Endodermal cell (in vitro differentiated cells): ENCODE measurements at regions not wholly inside any gene's neighbourhood (a gene's known extent, or its start where the extent isn't known, plus 50 kb on each side); places are given as distances from the start of the nearest gene placed in this dataset.
"Not testable (repeated sequence)": the region's sequence is repeated elsewhere in the genome, so short reads cannot be mapped to it uniquely, and the experiment has no call there.

ENCODE experiments used
- DNase-seq: peaks from one replicate; pipeline ENCODE4 v3.0.0-alpha.2; 2017
- H3K27ac ChIP-seq: 2 replicates; pipeline ENCODE4 v1.5.1; 2013; ENCODE audit warnings: mild to moderate bottlenecking, low read depth, low read length, moderate library complexity
- H3K27me3 ChIP-seq: 2 replicates; pipeline ENCODE4 v1.6.1; 2013; ENCODE audit warnings: mild to moderate bottlenecking, low read length, moderate library complexity; ENCODE audit not compliant: insufficient read depth, control insufficient read depth, poor library complexity, severe bottlenecking
- H3K36me3 ChIP-seq: 2 replicates; pipeline ENCODE4 v1.7.0; 2013; ENCODE audit warnings: mild to moderate bottlenecking, low read length, moderate library complexity; ENCODE audit not compliant: control insufficient read depth, insufficient read depth
- H3K4me1 ChIP-seq: one replicate; pipeline ENCODE4 v1.7.0; 2013; ENCODE audit warnings: low read length; ENCODE audit not compliant: control insufficient read depth, insufficient read depth
- H3K4me3 ChIP-seq: 2 replicates; pipeline ENCODE4 v1.5.1; 2013; ENCODE audit warnings: mild to moderate bottlenecking, low read length, moderate library complexity
- H3K9ac ChIP-seq: 2 replicates; pipeline ENCODE4 v1.6.1; 2013; ENCODE audit warnings: mild to moderate bottlenecking, low read length, moderate library complexity; ENCODE audit not compliant: poor library complexity, severe bottlenecking; ENCODE audit errors: extremely low read depth
- H3K9me3 ChIP-seq: 2 replicates; pipeline ENCODE4 v1.6.1; 2013; ENCODE audit warnings: mild to moderate bottlenecking, low read length, moderate library complexity; ENCODE audit not compliant: control insufficient read depth
- H3K27ac Mint-ChIP-seq: 2 replicates; pipeline ENCODE4 v1.8.0; 2020; ENCODE audit warnings: mixed read lengths
- H3K27me3 Mint-ChIP-seq: 2 replicates; pipeline ENCODE4 v1.8.0; 2021; ENCODE audit warnings: mild to moderate bottlenecking, mixed read lengths; ENCODE audit not compliant: insufficient read depth
- H3K36me3 Mint-ChIP-seq: 2 replicates; pipeline ENCODE4 v1.8.0; 2020; ENCODE audit warnings: low read depth, mixed read lengths
- H3K4me1 Mint-ChIP-seq: 2 replicates; pipeline ENCODE4 v1.8.0; 2020; ENCODE audit warnings: mixed read lengths
- H3K4me3 Mint-ChIP-seq: 2 replicates; pipeline ENCODE4 v1.8.0; 2020; ENCODE audit warnings: mild to moderate bottlenecking, moderate library complexity, mixed read lengths
- H3K9me3 Mint-ChIP-seq: 2 replicates; pipeline ENCODE4 v1.8.0; 2020; ENCODE audit warnings: mild to moderate bottlenecking, mixed read lengths
- WGBS, 2 experiments: methylation state at CpG; one replicate each; pipeline versions ENCODE4 v1.1.5 to v1.1.7; 2013; ENCODE audit warnings: missing lambda C conversion rate in 2 of 2, mixed read lengths in 1 of 2; ENCODE audit not compliant: insufficient coverage in 1 of 2, insufficient read length in 1 of 2; 5-methylcytosine and 5-hydroxymethylcytosine counted together
- TF ChIP-seq, protein P1 (sequence below): fragments of 200-600 bp; sonication (generic); conservative IDR thresholded peaks from 2 replicates; pipeline ENCODE4 v1.5.0; 2021; ENCODE audit warnings: antibody characterized with exemption, mild to moderate bottlenecking

- no peaks in the 10 kb centered on the region for H3K36me3 ChIP-seq
- no peak overlapping the region for H3K9ac ChIP-seq
- TF ChIP-seq, protein P1, sequence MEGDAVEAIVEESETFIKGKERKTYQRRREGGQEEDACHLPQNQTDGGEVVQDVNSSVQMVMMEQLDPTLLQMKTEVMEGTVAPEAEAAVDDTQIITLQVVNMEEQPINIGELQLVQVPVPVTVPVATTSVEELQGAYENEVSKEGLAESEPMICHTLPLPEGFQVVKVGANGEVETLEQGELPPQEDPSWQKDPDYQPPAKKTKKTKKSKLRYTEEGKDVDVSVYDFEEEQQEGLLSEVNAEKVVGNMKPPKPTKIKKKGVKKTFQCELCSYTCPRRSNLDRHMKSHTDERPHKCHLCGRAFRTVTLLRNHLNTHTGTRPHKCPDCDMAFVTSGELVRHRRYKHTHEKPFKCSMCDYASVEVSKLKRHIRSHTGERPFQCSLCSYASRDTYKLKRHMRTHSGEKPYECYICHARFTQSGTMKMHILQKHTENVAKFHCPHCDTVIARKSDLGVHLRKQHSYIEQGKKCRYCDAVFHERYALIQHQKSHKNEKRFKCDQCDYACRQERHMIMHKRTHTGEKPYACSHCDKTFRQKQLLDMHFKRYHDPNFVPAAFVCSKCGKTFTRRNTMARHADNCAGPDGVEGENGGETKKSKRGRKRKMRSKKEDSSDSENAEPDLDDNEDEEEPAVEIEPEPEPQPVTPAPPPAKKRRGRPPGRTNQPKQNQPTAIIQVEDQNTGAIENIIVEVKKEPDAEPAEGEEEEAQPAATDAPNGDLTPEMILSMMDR = no peak
- peaks cover 54% of the 10 kb centered on the region for H3K9me3 ChIP-seq
- no peak overlapping the region for H3K27ac ChIP-seq
- 71 to 88% methylated on average over 5 of the region's 5 CpGs for WGBS, 2 experiments
- no peak overlapping the region for H3K4me3 ChIP-seq
- Mint-ChIP-seq H3K4me3 (no peak overlapping the region), H3K9me3 (peaks cover 7% of the 10 kb centered on the region), H3K27ac (no peak overlapping the region), H3K27me3 (peaks cover 77% of the 10 kb centered on the region), H3K36me3 (no peaks in the 10 kb centered on the region), H3K4me1 (peaks cover 4% of the 10 kb centered on the region)
- peaks cover 56% of the 10 kb centered on the region for H3K27me3 ChIP-seq
- no peak for DNase-seq
- H3K4me1 ChIP-seq = no peaks in the 10 kb centered on the region
These were observed 152.0 kb downstream of the LMLN start for GRCh38 chr3:198112031-198112430.

DNA sequence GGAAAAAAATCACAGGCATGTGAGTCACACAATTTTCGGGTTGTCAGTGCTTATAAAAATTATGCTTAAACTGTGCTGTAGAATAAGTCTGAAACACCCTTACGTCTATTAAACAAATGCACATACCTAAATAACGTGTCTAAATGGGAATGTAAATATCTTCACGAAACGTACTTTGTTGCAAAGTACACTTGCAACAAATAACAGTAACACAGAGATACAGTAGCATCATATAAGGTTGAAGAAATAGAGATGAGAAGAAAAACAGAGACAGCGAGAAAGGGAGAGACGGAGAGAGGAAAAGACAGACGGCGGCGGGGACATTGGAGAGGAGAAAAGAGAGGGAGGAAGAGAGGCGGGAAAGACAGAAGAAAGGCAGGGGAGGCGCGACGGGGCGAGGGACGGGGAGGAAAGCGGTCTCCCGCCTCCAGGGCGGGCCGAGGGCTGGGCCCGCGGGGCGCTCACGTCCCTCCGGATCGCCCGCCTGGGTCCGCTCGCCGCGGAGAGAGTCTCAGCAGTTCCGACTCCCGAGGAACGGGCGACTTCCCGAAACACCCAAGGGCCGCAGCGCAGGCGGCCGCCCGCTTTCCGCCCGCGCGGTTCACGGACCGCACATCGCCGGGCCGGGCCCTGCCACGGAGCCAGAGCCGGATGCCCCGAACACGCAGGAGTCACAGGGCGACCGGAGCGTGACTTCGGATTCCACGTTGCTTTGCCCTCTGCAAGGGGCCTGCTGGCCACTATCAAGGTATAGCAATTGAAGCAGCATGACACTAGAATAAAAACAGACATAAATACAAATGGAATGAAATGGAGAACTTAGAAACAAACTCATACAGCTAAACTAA lies 153.4 kb downstream of the LMLN start:
- Histone ChIP-seq H3K27ac (no peak overlapping the region), H3K4me1 (no peaks in the 10 kb centered on the region), H3K4me3 (peak overlapping the region; percentile 69), H3K9ac (no peak overlapping the region), H3K27me3 (peaks cover 63% of the 10 kb centered on the region), H3K36me3 (no peaks in the 10 kb centered on the region), H3K9me3 (peaks cover 50% of the 10 kb centered on the region)
- no peak overlapping the region for H3K27ac Mint-ChIP-seq
- no peaks in the 10 kb centered on the region for H3K36me3 Mint-ChIP-seq
- DNase-seq = peak; percentile 69
- WGBS, 2 experiments = 46 to 51% methylated on average over 54 to 59 of the region's 59 CpGs
- TF ChIP-seq, protein P1 = no peak
- H3K9me3 Mint-ChIP-seq = peaks cover 7% of the 10 kb centered on the region
- peaks cover 4% of the 10 kb centered on the region for H3K4me1 Mint-ChIP-seq
- peak overlapping the region; percentile 43 for H3K4me3 Mint-ChIP-seq
- H3K27me3 Mint-ChIP-seq = peaks cover 88% of the 10 kb centered on the region

- H3K9ac ChIP-seq, DNase-seq, H3K4me1 ChIP-seq, H3K36me3 Mint-ChIP-seq, H3K9me3 Mint-ChIP-seq, H3K4me3 ChIP-seq, H3K4me1 Mint-ChIP-seq, H3K4me3 Mint-ChIP-seq, H3K27ac Mint-ChIP-seq, H3K36me3 ChIP-seq, H3K27ac ChIP-seq: not testable (repeated sequence)
- Histone ChIP-seq H3K9me3 (peaks cover 42% of the 10 kb centered on the region), H3K27me3 (peaks cover 63% of the 10 kb centered on the region)
- H3K27me3 Mint-ChIP-seq = peaks cover 88% of the 10 kb centered on the region
- 83% methylated on average over 7 of the region's 7 CpGs for WGBS, 2 experiments
These were observed 154.5 kb downstream of the LMLN start for GRCh38 chr3:198114516-198114915.

DNA sequence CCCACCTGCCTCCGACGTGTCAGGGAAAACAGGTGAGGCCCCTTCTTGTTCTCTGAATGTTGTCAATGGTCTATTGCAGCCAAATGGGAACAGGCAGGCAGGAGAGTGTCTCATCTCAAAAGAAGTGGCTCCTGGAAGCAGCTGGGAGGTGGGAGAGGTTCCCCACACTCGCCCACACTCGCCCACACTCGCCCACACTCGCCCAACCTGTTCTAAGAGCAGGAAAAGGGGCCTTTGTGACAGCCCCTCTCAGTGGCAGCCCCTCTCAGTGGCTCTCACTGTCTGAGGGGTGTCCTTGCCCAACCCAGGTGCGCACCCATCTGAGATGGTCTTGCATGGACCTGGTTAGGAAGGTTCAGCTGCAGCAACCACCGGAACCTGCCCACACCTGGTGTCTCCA lies 162.2 kb downstream of the LMLN start:
- not testable (repeated sequence) for H3K9me3 ChIP-seq, H3K36me3 Mint-ChIP-seq, H3K4me3 Mint-ChIP-seq, H3K36me3 ChIP-seq, H3K27ac Mint-ChIP-seq, H3K4me1 Mint-ChIP-seq, DNase-seq, H3K9ac ChIP-seq, H3K27me3 ChIP-seq, H3K4me1 ChIP-seq, H3K27ac ChIP-seq, H3K9me3 Mint-ChIP-seq, H3K4me3 ChIP-seq
- WGBS, 2 experiments = 68 to 94% methylated on average over 2 to 7 of the region's 8 CpGs
- peaks cover 56% of the 10 kb centered on the region for H3K27me3 Mint-ChIP-seq

- H3K27me3 ChIP-seq, H3K36me3 ChIP-seq, H3K9me3 ChIP-seq, H3K4me1 Mint-ChIP-seq, H3K27ac ChIP-seq, DNase-seq, H3K27ac Mint-ChIP-seq, H3K4me3 ChIP-seq, H3K4me3 Mint-ChIP-seq, H3K4me1 ChIP-seq, H3K9me3 Mint-ChIP-seq, H3K9ac ChIP-seq, H3K36me3 Mint-ChIP-seq: not testable (repeated sequence)
- H3K27me3 Mint-ChIP-seq = peaks cover 20% of the 10 kb centered on the region
- 72 to 84% methylated on average over 3 to 6 of the region's 12 CpGs for WGBS, 2 experiments
These were observed 177.2 kb downstream of the LMLN start for GRCh38 chr3:198137038-198137835.
